GM06990 (cell line): ENCODE measurements at regions not wholly inside any gene's neighbourhood (a gene's known extent, or its start where the extent isn't known, plus 50 kb on each side); places are given as distances from the start of the nearest gene placed in this dataset.

Experiments used
- DNase-seq: peaks from one replicate; pipeline ENCODE4 v3.0.0-alpha.2; 2011; ENCODE audit not compliant: insufficient read length; ENCODE audit errors: extremely low read depth
- H3K27me3 ChIP-seq: replicated peaks from 2 replicates; pipeline ENCODE4 v1.6.0; 2011; ENCODE audit warnings: low read length; ENCODE audit not compliant: control insufficient read depth, insufficient read depth
- H3K36me3 ChIP-seq: 2 replicates; pipeline ENCODE4 v1.5.1; 2011; ENCODE audit warnings: low read length; ENCODE audit not compliant: control insufficient read depth, insufficient read depth
- H3K4me3 ChIP-seq: replicated peaks from 2 replicates; pipeline ENCODE4 v1.5.1; 2011; ENCODE audit warnings: low read depth, mild to moderate bottlenecking, control low read depth, low read length
- TF ChIP-seq, protein P1 (sequence below): IDR thresholded peaks from 2 replicates; pipeline ENCODE4 v1.5.1; 2011; ENCODE audit warnings: low read length, control low read depth, mild to moderate bottlenecking, inconsistent platforms; ENCODE audit not compliant: insufficient read depth, poor library complexity, severe bottlenecking

DNA sequence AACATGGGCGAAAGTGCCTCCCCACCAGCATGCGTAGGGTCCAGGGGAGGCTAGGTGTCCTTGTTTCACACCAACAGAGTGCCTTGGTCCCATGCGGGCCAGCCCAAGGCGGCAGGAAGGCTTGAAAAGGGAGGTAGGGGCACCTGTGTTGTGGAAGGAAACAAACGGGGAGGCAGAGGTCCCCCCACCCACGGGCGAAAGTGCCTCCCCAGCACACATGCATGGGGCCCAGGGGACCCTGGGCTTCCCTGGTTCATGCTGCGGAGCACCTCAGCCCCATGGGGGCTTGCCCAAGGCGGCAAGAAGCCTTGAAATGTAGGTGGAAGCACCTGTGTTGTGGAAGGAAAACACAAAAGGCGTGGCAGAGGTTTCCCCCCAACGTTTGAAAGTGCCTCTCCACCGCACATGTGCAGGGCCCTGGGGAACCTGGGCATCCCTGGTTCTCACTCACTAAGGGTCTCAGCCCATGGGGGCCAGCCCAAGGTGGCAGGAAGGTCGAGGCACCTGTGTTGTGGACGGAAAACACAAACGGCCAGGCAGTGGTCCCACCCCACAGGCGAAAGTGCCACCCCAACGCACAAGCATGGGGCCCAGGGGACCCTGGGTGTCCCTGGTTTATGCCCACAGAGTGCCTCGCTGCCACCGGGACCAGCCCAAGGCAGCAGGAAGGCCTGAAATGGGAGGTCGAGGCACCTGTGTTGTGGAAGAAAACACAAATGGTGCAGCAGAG lies 374.7 kb downstream of the ALG10 start:
- TF ChIP-seq, protein P1, sequence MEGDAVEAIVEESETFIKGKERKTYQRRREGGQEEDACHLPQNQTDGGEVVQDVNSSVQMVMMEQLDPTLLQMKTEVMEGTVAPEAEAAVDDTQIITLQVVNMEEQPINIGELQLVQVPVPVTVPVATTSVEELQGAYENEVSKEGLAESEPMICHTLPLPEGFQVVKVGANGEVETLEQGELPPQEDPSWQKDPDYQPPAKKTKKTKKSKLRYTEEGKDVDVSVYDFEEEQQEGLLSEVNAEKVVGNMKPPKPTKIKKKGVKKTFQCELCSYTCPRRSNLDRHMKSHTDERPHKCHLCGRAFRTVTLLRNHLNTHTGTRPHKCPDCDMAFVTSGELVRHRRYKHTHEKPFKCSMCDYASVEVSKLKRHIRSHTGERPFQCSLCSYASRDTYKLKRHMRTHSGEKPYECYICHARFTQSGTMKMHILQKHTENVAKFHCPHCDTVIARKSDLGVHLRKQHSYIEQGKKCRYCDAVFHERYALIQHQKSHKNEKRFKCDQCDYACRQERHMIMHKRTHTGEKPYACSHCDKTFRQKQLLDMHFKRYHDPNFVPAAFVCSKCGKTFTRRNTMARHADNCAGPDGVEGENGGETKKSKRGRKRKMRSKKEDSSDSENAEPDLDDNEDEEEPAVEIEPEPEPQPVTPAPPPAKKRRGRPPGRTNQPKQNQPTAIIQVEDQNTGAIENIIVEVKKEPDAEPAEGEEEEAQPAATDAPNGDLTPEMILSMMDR = no peak
- DNase-seq = no peak
- Histone ChIP-seq H3K36me3 (no peaks in the 10 kb centered on the region), H3K27me3 (no peaks in the 10 kb centered on the region), H3K4me3 (no peak overlapping the region)

DNA sequence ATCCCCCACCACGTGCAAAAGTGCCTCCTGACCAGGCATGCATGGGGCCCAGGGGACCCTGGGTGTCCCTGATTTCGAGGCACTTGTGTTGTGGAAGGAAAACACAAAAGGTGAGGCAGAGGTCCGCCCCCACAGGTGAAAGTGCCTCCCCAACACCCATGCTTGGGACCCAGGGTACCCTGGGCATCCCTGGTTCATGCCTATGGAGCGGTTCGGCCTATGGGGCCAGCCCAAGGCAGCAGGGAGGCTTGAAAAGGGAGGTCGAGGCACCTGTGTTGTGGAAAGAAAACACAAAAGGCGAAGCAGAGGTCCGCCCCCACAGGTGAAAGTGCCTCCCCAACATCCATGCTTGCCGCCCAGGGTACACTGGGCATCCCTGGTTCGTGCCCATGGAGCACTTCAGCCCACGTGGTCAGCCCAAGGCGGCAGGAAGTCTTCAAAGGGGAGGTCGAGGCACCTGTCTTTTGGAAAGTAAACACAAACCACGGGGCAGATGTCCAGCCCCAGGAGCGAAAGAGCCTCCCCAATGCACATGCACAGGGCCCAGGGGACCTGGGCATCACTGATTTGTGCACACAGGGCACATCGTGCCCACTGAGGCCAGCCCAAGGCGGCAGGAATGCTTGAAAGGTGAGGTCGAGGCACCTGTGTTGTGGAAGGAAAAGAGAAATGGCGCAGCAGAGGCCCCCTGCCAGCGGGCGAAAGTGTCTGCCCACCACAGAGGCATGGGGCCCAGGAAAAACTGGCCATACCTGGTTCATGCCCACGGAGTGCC lies 375.5 kb downstream of the ALG10 start:
- no peak for DNase-seq
- Histone ChIP-seq H3K36me3 (no peaks in the 10 kb centered on the region), H3K4me3 (no peak overlapping the region), H3K27me3 (no peaks in the 10 kb centered on the region)
- TF ChIP-seq, protein P1 = no peak

DNA sequence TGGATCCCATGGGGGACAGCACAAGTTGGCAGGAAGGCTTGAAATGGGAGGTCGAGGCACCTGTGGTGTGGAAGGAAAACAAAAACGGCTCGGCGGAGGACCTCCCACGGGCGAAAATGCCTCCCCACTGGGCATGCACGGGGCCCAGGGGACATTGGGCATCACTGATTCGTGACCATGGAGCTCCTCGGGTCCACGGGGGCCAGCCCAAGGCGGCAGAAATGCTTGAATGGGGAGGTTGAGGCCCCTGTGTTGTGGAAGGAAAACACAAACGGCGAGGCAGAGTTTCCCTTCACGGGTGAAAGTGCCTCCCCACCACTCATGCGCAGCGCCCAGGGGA lies 376.0 kb downstream of the ALG10 start:
- Histone ChIP-seq H3K4me3 (no peak overlapping the region), H3K27me3 (no peaks in the 10 kb centered on the region), H3K36me3 (no peaks in the 10 kb centered on the region)
- TF ChIP-seq, protein P1 = no peak
- no peak for DNase-seq

DNA sequence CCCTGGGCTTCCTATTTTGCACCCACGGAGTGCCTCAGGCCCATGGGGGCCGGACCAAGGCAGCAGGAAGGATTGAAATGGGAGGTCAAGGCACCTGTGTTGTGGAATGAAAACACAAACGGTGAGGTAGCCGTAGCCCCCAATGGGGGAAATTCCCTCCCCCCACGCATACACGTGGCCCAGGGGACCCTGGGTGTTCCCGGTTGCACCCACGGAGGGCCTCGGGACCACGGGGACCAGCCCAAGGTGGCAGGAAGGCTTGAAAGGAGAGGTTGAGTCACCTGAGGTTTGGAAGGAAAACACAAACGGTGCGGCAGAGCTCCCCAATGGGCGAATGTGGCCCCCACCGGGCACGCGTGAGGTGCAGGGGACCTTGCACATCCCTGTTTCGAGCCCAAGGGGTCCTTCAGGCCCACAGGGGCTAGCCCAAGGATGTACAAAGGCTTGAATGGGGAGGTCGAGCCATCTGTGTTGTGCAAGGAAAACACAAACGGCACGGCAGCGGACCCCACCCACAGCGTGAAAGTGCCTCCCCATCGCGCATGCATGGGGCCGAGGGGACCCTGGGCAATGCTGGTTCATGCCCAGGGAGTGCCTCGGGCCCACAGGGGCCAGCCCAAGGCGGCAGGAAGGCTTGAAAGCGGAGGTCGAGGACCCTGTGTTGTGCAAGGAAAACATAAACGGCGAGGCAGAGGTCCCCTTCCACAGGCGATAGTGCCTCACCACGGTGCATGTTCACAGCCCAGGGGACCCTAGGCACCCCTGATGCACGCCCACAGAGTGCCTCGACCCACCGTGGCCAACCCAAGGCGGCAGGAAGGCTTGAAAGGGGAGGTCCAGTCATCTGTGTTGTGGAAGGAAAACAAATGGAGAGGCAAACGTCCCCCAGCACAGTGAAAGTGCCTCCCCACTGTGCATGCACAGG lies 376.7 kb downstream of the ALG10 start:
- no peaks in the 10 kb centered on the region for H3K27me3 ChIP-seq
- no peak for DNase-seq
- H3K4me3 ChIP-seq = no peak overlapping the region
- H3K36me3 ChIP-seq = no peaks in the 10 kb centered on the region
- TF ChIP-seq, protein P1 = no peak

DNA sequence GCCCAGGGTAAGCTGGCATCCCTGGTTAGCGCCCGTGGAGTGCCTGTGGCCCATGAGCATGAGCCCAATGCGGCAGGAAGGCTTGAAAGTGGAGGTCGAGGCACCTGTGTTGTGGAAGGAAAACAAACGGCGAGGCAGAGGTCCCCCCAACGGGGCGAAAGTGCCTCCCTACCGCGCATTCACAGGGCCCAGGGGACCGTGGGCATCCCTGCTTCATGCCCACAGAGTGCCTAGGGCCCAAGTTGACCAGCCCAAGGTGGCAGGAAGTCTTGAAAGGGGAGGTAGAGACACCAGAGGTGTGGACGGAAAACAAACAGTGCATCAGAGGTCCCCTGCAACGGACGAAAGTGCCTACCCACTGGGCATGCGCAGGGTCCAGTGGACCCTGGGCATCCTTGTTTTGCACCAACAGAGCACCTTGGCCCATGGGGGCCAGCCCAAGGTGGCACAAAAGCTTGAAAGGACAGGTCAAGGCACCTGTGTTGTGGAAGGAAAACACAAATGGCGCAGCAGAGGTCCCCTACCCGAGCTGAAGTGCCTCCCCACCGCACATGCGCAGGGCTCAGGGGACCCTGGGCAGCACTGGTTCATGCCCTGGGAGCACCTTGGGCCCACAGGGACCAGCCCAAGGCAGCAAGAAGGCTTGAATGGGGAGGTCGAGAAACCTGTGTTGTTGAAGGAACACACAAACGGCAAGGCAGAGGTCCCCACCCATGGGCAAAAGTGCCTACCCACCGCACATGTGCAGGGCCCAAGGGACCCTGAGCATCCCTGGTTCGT lies 377.5 kb downstream of the ALG10 start:
- TF ChIP-seq, protein P1 = no peak
- no peaks in the 10 kb centered on the region for H3K27me3 ChIP-seq
- no peak overlapping the region for H3K4me3 ChIP-seq
- DNase-seq = no peak
- no peaks in the 10 kb centered on the region for H3K36me3 ChIP-seq
